ENCODE measurements at regions not wholly inside any gene's neighbourhood (a gene's known extent, or its start where the extent isn't known, plus 50 kb on each side); places are given as distances from the start of the nearest gene placed in this dataset.

GRCh38 chr3:46119253-46119652, 88.9 kb downstream of the CCR1 start:
- Histone ChIP-seq H3K9me3 (ENCODE audit: control insufficient read depth in 2 of 3, low read length in 3 of 3) (no peaks in the 10 kb centered on the region), H3K36me3 (ENCODE audit: control insufficient read depth in 2 of 3, insufficient read depth in 3 of 3, low read length in 3 of 3) (no peaks in the 10 kb centered on the region), H3K4me3 (ENCODE audit: low read length) (no peak overlapping the region), H3K27me3 (ENCODE audit: control insufficient read depth in 2 of 2, insufficient read depth in 2 of 2, low read length in 2 of 2) (no peaks in the 10 kb centered on the region), H3K4me1 (ENCODE audit: control insufficient read depth in 2 of 2, insufficient read depth in 2 of 2, low read length in 2 of 2) (no peaks in the 10 kb centered on the region), H3K27ac (ENCODE audit: low read depth, low read length) (no peak overlapping the region)
- no peak overlapping the region for H3K27ac Mint-ChIP-seq
- ATAC-seq (no peak), DNase-seq (no peak)
- intact Hi-C loops (cut with micrococcal nuclease): no loop called here
- no peak overlapping the region for H3K4me3 Mint-ChIP-seq
- peaks cover 4 to 40% (median 11%) of the 10 kb centered on the region in 5 donors for H3K27me3 Mint-ChIP-seq
- peaks cover 0 to 24% (median 0%) of the 10 kb centered on the region in 5 donors for H3K36me3 Mint-ChIP-seq
- CTCF ChIA-PET: no interaction called here
- H3K4me1 Mint-ChIP-seq: peaks cover 0 to 11% (median 0%) of the 10 kb centered on the region in 7 donors
- H3K9me3 Mint-ChIP-seq: peaks cover 0 to 8% (median 0%) of the 10 kb centered on the region in 11 donors
- POLR2A ChIA-PET: no interaction called here

- no peak for DNase-seq
- Histone ChIP-seq H3K9me3 (ENCODE audit: control insufficient read depth in 2 of 3, low read length in 3 of 3) (no peaks in the 10 kb centered on the region), H3K4me3 (ENCODE audit: low read length) (no peak overlapping the region), H3K27ac (ENCODE audit: low read depth, low read length) (no peak overlapping the region), H3K4me1 (ENCODE audit: control insufficient read depth in 2 of 2, insufficient read depth in 2 of 2, low read length in 2 of 2) (no peaks in the 10 kb centered on the region), H3K36me3 (ENCODE audit: control insufficient read depth in 2 of 3, insufficient read depth in 3 of 3, low read length in 3 of 3) (no peaks in the 10 kb centered on the region), H3K27me3 (ENCODE audit: control insufficient read depth in 2 of 2, insufficient read depth in 2 of 2, low read length in 2 of 2) (no peaks in the 10 kb centered on the region)
- Mint-ChIP-seq H3K4me3 (no peak overlapping the region), H3K9me3 (peaks cover 0 to 22% (median 0%) of the 10 kb centered on the region in 11 donors), H3K36me3 (peaks cover 0 to 39% (median 0%) of the 10 kb centered on the region in 5 donors), H3K27me3 (peaks cover 4 to 25% (median 11%) of the 10 kb centered on the region in 5 donors), H3K27ac (no peak overlapping the region), H3K4me1 (peaks cover 0 to 28% (median 0%) of the 10 kb centered on the region in 7 donors)
- no peak for ATAC-seq
- intact Hi-C loops (cut with micrococcal nuclease): no loop called here
- POLR2A ChIA-PET: no interaction called here
- CTCF ChIA-PET: no interaction called here
These were observed 89.7 kb upstream of the XCR1 start for GRCh38 chr3:46116996-46117395.

GRCh38 chr3:46114323-46114988, 87.2 kb upstream of the XCR1 start:
- H3K36me3 ChIP-seq (ENCODE audit: control insufficient read depth in 2 of 3, insufficient read depth in 3 of 3, low read length in 3 of 3): no peaks in the 10 kb centered on the region
- CTCF ChIA-PET: no interaction called here
- no peak for ATAC-seq
- peaks cover 0 to 18% (median 0%) of the 10 kb centered on the region in 11 donors for H3K9me3 Mint-ChIP-seq
- no peak overlapping the region for H3K4me3 ChIP-seq (ENCODE audit: low read length)
- no peak overlapping the region for H3K27ac Mint-ChIP-seq
- no peaks in the 10 kb centered on the region for H3K9me3 ChIP-seq (ENCODE audit: control insufficient read depth in 2 of 3, low read length in 3 of 3)
- no peaks in the 10 kb centered on the region for H3K27me3 ChIP-seq (ENCODE audit: control insufficient read depth in 2 of 2, insufficient read depth in 2 of 2, low read length in 2 of 2)
- no peak overlapping the region for H3K4me3 Mint-ChIP-seq
- no peak for DNase-seq
- H3K36me3 Mint-ChIP-seq: peaks cover 0 to 40% (median 0%) of the 10 kb centered on the region in 5 donors
- intact Hi-C loops (cut with micrococcal nuclease): no loop called here
- POLR2A ChIA-PET: no interaction called here
- H3K4me1 Mint-ChIP-seq: peaks cover 2 to 45% (median 7%) of the 10 kb centered on the region in 7 donors
- H3K27me3 Mint-ChIP-seq: peaks cover 0 to 5% (median 4%) of the 10 kb centered on the region in 5 donors
- peaks cover 2 to 12% of the 10 kb centered on the region in 2 donors for H3K4me1 ChIP-seq (ENCODE audit: control insufficient read depth in 2 of 2, insufficient read depth in 2 of 2, low read length in 2 of 2)
- H3K27ac ChIP-seq (ENCODE audit: low read depth, low read length): no peak overlapping the region

GRCh38 chr3:46113608-46114007, 86.3 kb upstream of the XCR1 start:
- ChIA-PET POLR2A (no interaction called here), CTCF (no interaction called here)
- H3K4me3 ChIP-seq (ENCODE audit: low read length): no peak overlapping the region
- DNase-seq (no peak), ATAC-seq (no peak)
- no peaks in the 10 kb centered on the region for H3K9me3 ChIP-seq (ENCODE audit: control insufficient read depth in 2 of 3, low read length in 3 of 3)
- peak overlapping the region in 1 of 9 donors; percentile 69 for H3K27ac Mint-ChIP-seq
- peaks cover 10 to 53% (median 15%) of the 10 kb centered on the region in 7 donors for H3K4me1 Mint-ChIP-seq
- no peaks in the 10 kb centered on the region for H3K27me3 ChIP-seq (ENCODE audit: control insufficient read depth in 2 of 2, insufficient read depth in 2 of 2, low read length in 2 of 2)
- intact Hi-C loops (cut with micrococcal nuclease): no loop called here
- peaks cover 0 to 21% (median 0%) of the 10 kb centered on the region in 11 donors for H3K9me3 Mint-ChIP-seq
- H3K36me3 Mint-ChIP-seq: peaks cover 0 to 37% (median 0%) of the 10 kb centered on the region in 5 donors
- H3K27me3 Mint-ChIP-seq: no peaks in the 10 kb centered on the region
- H3K36me3 ChIP-seq (ENCODE audit: control insufficient read depth in 2 of 3, insufficient read depth in 3 of 3, low read length in 3 of 3): no peaks in the 10 kb centered on the region
- no peak overlapping the region for H3K27ac ChIP-seq (ENCODE audit: low read depth, low read length)
- H3K4me3 Mint-ChIP-seq: no peak overlapping the region
- H3K4me1 ChIP-seq (ENCODE audit: control insufficient read depth in 2 of 2, insufficient read depth in 2 of 2, low read length in 2 of 2): peaks cover 9 to 21% of the 10 kb centered on the region in 2 donors

- Histone ChIP-seq H3K4me3 (ENCODE audit: low read length) (no peak overlapping the region), H3K4me1 (ENCODE audit: control insufficient read depth in 2 of 2, insufficient read depth in 2 of 2, low read length in 2 of 2) (peaks cover 9 to 27% of the 10 kb centered on the region in 2 donors), H3K27ac (ENCODE audit: low read depth, low read length) (no peak overlapping the region), H3K9me3 (ENCODE audit: control insufficient read depth in 2 of 3, low read length in 3 of 3) (no peaks in the 10 kb centered on the region), H3K27me3 (ENCODE audit: control insufficient read depth in 2 of 2, insufficient read depth in 2 of 2, low read length in 2 of 2) (no peaks in the 10 kb centered on the region), H3K36me3 (ENCODE audit: control insufficient read depth in 2 of 3, insufficient read depth in 3 of 3, low read length in 3 of 3) (no peaks in the 10 kb centered on the region)
- H3K27ac Mint-ChIP-seq: no peak overlapping the region
- no peak overlapping the region for H3K4me3 Mint-ChIP-seq
- no peaks in the 10 kb centered on the region for H3K27me3 Mint-ChIP-seq
- no peak for ATAC-seq
- no peak for DNase-seq
- CTCF ChIA-PET: no interaction called here
- POLR2A ChIA-PET: no interaction called here
- H3K9me3 Mint-ChIP-seq: peaks cover 0 to 21% (median 0%) of the 10 kb centered on the region in 11 donors
- H3K4me1 Mint-ChIP-seq: peaks cover 10 to 59% (median 17%) of the 10 kb centered on the region in 7 donors
- intact Hi-C loops (cut with micrococcal nuclease): no loop called here
- peaks cover 0 to 40% (median 0%) of the 10 kb centered on the region in 5 donors for H3K36me3 Mint-ChIP-seq
These were observed 85.7 kb upstream of the XCR1 start for GRCh38 chr3:46112984-46113383.

- intact Hi-C loops (cut with micrococcal nuclease): no loop called here
- peaks cover 0 to 5% (median 0%) of the 10 kb centered on the region in 5 donors for H3K27me3 Mint-ChIP-seq
- CTCF ChIA-PET: no interaction called here
- H3K36me3 Mint-ChIP-seq: peaks cover 0 to 40% (median 0%) of the 10 kb centered on the region in 5 donors
- no peak for ATAC-seq
- DNase-seq: no peak
- peak overlapping the region in 1 of 9 donors; percentile 92 for H3K27ac Mint-ChIP-seq
- Histone ChIP-seq H3K9me3 (ENCODE audit: control insufficient read depth in 2 of 3, low read length in 3 of 3) (no peaks in the 10 kb centered on the region), H3K4me3 (ENCODE audit: low read length) (no peak overlapping the region), H3K36me3 (ENCODE audit: control insufficient read depth in 2 of 3, insufficient read depth in 3 of 3, low read length in 3 of 3) (no peaks in the 10 kb centered on the region), H3K4me1 (ENCODE audit: control insufficient read depth in 2 of 2, insufficient read depth in 2 of 2, low read length in 2 of 2) (peaks cover 9 to 34% of the 10 kb centered on the region in 2 donors), H3K27me3 (ENCODE audit: control insufficient read depth in 2 of 2, insufficient read depth in 2 of 2, low read length in 2 of 2) (no peaks in the 10 kb centered on the region), H3K27ac (ENCODE audit: low read depth, low read length) (no peak overlapping the region)
- H3K4me1 Mint-ChIP-seq: peaks cover 10 to 66% (median 17%) of the 10 kb centered on the region in 7 donors
- no peak overlapping the region for H3K4me3 Mint-ChIP-seq
- POLR2A ChIA-PET: no interaction called here
- H3K9me3 Mint-ChIP-seq: peaks cover 0 to 21% (median 0%) of the 10 kb centered on the region in 11 donors
These were observed 85.0 kb upstream of the XCR1 start for GRCh38 chr3:46112296-46112695.

Measured in naive thymus-derived CD4-positive, alpha-beta T cell (primary cell).